Frontal cortex (tissue), 3 donors: ENCODE measurements at regions not wholly inside any gene's neighbourhood (a gene's known extent, or its start where the extent isn't known, plus 50 kb on each side); places are given as distances from the start of the nearest gene placed in this dataset.
"Not testable (repeated sequence)": the region's sequence is repeated elsewhere in the genome, so short reads cannot be mapped to it uniquely, and the experiment has no call there.

Experiments
- DNase-seq, 2 donors: peaks; one replicate each; pipeline ENCODE4 v3.0.0; 2012; ENCODE audit warnings: low spot score in 2 of 2
- FAIRE-seq: peaks from 2 replicates; lab custom pipeline; 2012; peaks lifted over from hg19 to GRCh38; lab: Jason Lieb, UNC
- donor health status: control.
- donor health status: control.
- donor health status: control.

- FAIRE-seq, result no peak
- DNase-seq, result no peak
Observed at GRCh38 chr9:38518826-38519225, 94.6 kb upstream of the IGFBPL1 start.

GRCh38 chr9:38516273-38516672, 92.0 kb upstream of the IGFBPL1 start:
- DNase-seq, result peak in 1 of 2 donors; percentile 6
- not testable (repeated sequence) for FAIRE-seq

- not testable (repeated sequence) for DNase-seq, FAIRE-seq
Observed at GRCh38 chr9:38515055-38515454, 90.8 kb upstream of the IGFBPL1 start.

- not testable (repeated sequence) for DNase-seq, FAIRE-seq
Observed at GRCh38 chr9:38510340-38510739, 86.1 kb upstream of the IGFBPL1 start.

GRCh38 chr9:38507587-38507986, 83.3 kb upstream of the IGFBPL1 start:
- no peak for DNase-seq
- no peak for FAIRE-seq

- FAIRE-seq, DNase-seq: not testable (repeated sequence)
Observed at GRCh38 chr9:38500171-38500570, 75.9 kb upstream of the IGFBPL1 start.

- not testable (repeated sequence) for FAIRE-seq, DNase-seq
Observed at GRCh38 chr9:38498551-38498950, 74.3 kb upstream of the IGFBPL1 start.

GRCh38 chr9:38489057-38489456, 64.8 kb upstream of the IGFBPL1 start:
- DNase-seq (no peak), FAIRE-seq (no peak)

GRCh38 chr9:38488156-38488698, 64.0 kb upstream of the IGFBPL1 start:
- no peak for DNase-seq
- no peak for FAIRE-seq

GRCh38 chr9:38487418-38488155, 63.3 kb upstream of the IGFBPL1 start:
- DNase-seq, FAIRE-seq: not testable (repeated sequence)

GRCh38 chr9:38486837-38487236, 62.6 kb upstream of the IGFBPL1 start:
- no peak for FAIRE-seq
- DNase-seq, result no peak

GRCh38 chr9:38486056-38486615, 61.9 kb upstream of the IGFBPL1 start:
- DNase-seq (no peak), FAIRE-seq (no peak)

GRCh38 chr9:38484076-38484665, 59.9 kb upstream of the IGFBPL1 start:
- not testable (repeated sequence) for FAIRE-seq, DNase-seq

GRCh38 chr9:38482918-38483592, 58.8 kb upstream of the IGFBPL1 start:
- FAIRE-seq (no peak), DNase-seq (no peak)

GRCh38 chr9:38478211-38478610, 54.0 kb upstream of the IGFBPL1 start:
- FAIRE-seq, result no peak
- no peak for DNase-seq

GRCh38 chr9:38474476-38474875, 50.2 kb upstream of the IGFBPL1 start:
- not testable (repeated sequence) for FAIRE-seq, DNase-seq
